ENCODE measurements at regions not wholly inside any gene's neighbourhood (a gene's known extent, or its start where the extent isn't known, plus 50 kb on each side); places are given as distances from the start of the nearest gene placed in this dataset.

DNA sequence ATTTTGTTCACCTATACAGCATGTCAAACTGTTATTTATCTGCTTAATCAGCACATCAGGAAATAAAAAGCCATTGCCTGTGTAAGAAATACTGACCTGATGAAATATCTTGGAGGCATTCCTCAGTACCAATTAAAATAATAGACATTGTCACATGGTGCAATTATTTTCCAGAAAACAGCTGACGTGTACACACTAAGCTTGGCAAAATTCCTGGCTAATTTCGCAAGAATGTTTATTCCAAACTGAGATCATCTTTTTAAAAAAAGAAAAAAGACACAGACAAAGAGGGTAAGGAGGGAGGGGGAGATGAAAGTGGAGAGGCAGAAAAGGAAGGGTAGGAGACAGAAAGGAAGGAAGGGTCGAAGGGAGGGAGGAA lies 61.9 kb upstream of the NFKB1 start:
- no peak for TF ChIP-seq POLR2A (IDR thresholded peaks at IDR 0.05)
- TF ChIP-seq, protein P1, sequence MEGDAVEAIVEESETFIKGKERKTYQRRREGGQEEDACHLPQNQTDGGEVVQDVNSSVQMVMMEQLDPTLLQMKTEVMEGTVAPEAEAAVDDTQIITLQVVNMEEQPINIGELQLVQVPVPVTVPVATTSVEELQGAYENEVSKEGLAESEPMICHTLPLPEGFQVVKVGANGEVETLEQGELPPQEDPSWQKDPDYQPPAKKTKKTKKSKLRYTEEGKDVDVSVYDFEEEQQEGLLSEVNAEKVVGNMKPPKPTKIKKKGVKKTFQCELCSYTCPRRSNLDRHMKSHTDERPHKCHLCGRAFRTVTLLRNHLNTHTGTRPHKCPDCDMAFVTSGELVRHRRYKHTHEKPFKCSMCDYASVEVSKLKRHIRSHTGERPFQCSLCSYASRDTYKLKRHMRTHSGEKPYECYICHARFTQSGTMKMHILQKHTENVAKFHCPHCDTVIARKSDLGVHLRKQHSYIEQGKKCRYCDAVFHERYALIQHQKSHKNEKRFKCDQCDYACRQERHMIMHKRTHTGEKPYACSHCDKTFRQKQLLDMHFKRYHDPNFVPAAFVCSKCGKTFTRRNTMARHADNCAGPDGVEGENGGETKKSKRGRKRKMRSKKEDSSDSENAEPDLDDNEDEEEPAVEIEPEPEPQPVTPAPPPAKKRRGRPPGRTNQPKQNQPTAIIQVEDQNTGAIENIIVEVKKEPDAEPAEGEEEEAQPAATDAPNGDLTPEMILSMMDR (IDR thresholded peaks at IDR 0.05) = no peak
